WERI-Rb-1 (cell line): ENCODE measurements at regions not wholly inside any gene's neighbourhood (a gene's known extent, or its start where the extent isn't known, plus 50 kb on each side); places are given as distances from the start of the nearest gene placed in this dataset.
"Not testable (repeated sequence)": the region's sequence is repeated elsewhere in the genome, so short reads cannot be mapped to it uniquely, and the experiment has no call there.

Source experiments
- DNase-seq: peaks from one replicate; pipeline ENCODE4 v3.0.0-alpha.2; 2020
- H3K27ac ChIP-seq: fragments of 250-450 bp; sonication (Bioruptor Pico); 2 replicates; pipeline ENCODE4 v1.5.1; 2020; ENCODE audit warnings: mild to moderate bottlenecking, moderate library complexity
- H3K27me3 ChIP-seq: fragments of 250-450 bp; sonication (Bioruptor Pico); 2 replicates; pipeline ENCODE4 v1.5.1; 2021; ENCODE audit warnings: mild to moderate bottlenecking, low read depth, moderate library complexity; ENCODE audit not compliant: insufficient read depth, severe bottlenecking
- H3K36me3 ChIP-seq: fragments of 250-450 bp; sonication (Bioruptor Pico); 2 replicates; pipeline ENCODE4 v1.5.1; 2020; ENCODE audit warnings: mild to moderate bottlenecking, moderate library complexity
- H3K4me3 ChIP-seq: 2 replicates; pipeline ENCODE4 v1.5.1; 2011; ENCODE audit warnings: low read depth, mild to moderate bottlenecking, control low read depth, low read length
- H3K9me3 ChIP-seq: fragments of 250-450 bp; sonication (Bioruptor Pico); 2 replicates; pipeline ENCODE4 v1.5.1; 2021; ENCODE audit warnings: mild to moderate bottlenecking, moderate library complexity; ENCODE audit not compliant: severe bottlenecking
- TF ChIP-seq, protein P1 (sequence below): IDR thresholded peaks from 2 replicates; pipeline ENCODE4 v1.5.1; 2011; ENCODE audit warnings: low read depth, mild to moderate bottlenecking, control low read depth, inconsistent platforms, low read length

DNA sequence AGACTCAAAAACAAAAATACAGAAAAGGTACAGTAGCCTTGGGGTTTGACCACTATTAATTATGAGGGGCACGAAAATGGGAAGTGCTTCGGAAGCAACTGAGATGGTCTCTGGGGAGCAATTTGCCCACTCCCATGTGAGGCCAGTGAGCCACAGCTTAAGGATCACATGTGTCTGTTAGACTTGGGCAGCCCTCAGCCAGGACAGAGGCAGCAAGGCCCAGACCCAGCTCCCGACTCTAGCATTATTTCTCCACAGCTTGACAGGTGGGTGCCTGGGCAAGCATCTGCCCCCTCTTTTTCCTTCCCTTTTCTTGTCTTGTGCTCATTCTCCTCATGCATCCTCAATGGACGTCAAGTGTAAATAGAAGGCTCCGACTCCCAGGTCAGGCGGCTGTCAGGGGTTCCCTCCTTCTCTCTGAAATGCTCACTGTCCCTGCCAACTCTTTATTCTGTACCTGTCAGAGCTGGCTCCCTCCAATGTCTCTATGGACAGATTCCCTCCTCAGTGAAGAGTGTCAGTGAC lies 137.0 kb upstream of the RCN1 start:
- TF ChIP-seq, protein P1, sequence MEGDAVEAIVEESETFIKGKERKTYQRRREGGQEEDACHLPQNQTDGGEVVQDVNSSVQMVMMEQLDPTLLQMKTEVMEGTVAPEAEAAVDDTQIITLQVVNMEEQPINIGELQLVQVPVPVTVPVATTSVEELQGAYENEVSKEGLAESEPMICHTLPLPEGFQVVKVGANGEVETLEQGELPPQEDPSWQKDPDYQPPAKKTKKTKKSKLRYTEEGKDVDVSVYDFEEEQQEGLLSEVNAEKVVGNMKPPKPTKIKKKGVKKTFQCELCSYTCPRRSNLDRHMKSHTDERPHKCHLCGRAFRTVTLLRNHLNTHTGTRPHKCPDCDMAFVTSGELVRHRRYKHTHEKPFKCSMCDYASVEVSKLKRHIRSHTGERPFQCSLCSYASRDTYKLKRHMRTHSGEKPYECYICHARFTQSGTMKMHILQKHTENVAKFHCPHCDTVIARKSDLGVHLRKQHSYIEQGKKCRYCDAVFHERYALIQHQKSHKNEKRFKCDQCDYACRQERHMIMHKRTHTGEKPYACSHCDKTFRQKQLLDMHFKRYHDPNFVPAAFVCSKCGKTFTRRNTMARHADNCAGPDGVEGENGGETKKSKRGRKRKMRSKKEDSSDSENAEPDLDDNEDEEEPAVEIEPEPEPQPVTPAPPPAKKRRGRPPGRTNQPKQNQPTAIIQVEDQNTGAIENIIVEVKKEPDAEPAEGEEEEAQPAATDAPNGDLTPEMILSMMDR, result no peak
- Histone ChIP-seq H3K27ac (no peak overlapping the region), H3K4me3 (no peak overlapping the region), H3K9me3 (no peaks in the 10 kb centered on the region), H3K27me3 (peaks cover under 1% of the 10 kb centered on the region), H3K36me3 (no peaks in the 10 kb centered on the region)
- no peak for DNase-seq

DNA sequence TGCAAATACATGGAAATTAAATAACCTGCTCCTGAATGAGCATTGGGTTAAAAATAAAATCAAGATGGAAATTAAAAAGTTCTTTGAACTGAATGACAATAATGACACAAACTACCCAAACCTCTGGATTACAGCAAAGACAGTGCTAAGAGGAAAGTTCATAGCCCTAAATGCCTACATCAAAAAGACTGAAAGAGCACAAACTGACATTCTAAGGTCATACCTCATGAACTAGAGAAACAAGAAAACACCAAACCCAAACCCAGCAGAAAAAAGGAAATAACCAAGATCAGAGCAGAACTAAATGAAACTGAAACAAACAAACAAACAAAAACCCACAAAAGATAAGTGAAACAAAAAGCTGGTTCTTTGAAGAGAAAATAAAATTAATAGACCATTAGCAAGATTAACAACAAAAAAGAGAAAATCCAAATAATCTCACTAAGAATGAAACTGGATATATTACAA lies 138.6 kb upstream of the PAX6 start:
- DNase-seq, H3K27me3 ChIP-seq, H3K4me3 ChIP-seq, H3K9me3 ChIP-seq, H3K36me3 ChIP-seq, H3K27ac ChIP-seq: not testable (repeated sequence)

DNA sequence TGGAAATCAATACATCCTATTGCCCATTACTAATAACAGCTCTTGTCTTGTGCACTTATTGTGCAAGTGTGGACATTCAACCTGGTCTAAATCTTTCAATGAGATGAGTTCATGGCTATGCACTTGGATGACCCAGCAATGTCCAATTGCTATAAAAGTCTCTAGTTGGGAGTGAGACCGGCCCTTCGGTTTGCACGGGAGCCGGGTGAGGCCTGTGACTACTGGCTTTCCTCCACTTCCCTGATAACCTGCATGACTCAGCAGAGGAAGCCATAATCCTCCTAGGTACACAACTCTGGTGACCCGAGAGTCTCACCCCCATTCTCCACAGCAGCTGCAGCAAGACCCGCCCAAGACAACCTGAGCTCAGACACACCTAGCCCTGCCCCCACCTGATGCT lies 135.9 kb upstream of the PAX6 start:
- Histone ChIP-seq H3K36me3 (no peaks in the 10 kb centered on the region), H3K4me3 (no peak overlapping the region), H3K27me3 (peaks cover 4% of the 10 kb centered on the region), H3K27ac (no peak overlapping the region), H3K9me3 (no peaks in the 10 kb centered on the region)
- DNase-seq, result no peak
- TF ChIP-seq, protein P1, result no peak

DNA sequence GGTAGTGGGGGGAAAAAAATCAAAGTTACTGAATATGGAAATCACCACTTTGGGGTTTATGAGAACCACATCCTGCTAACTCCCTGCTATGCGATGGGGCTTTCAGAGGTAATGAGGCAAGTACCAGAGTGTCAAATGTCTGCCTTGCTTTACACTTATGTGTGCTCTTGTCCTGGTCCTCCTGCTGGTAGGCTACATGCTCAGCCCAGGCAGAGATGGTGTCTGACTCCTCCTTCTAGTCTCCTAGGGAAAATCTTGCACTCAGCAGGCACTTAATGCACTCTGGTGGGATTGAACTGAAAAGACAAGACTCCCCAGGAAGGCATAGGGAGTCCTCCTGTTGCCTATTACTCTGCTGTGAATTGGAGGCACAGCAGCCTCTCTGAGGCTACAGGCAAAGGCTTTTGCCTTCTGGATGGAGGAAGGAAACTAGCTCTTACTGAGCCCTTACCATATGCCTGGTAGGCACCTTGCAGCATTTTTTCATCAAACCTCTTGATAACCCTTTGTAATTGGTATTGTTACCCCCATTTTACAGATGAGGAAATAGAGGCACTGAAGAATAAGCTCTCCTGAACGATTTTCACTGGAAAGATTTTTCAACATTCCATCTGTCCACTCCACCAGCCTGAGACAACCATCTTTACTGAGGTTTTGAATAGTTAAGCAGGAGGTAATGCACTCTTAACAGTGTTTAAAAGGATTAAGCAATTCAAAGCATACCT lies 132.1 kb upstream of the PAX6 start:
- H3K9me3 ChIP-seq, result no peaks in the 10 kb centered on the region
- no peak for DNase-seq
- H3K36me3 ChIP-seq, result no peaks in the 10 kb centered on the region
- H3K27ac ChIP-seq, result no peak overlapping the region
- TF ChIP-seq, protein P1, result no peak
- H3K27me3 ChIP-seq, result peaks cover 13% of the 10 kb centered on the region
- H3K4me3 ChIP-seq, result no peak overlapping the region

DNA sequence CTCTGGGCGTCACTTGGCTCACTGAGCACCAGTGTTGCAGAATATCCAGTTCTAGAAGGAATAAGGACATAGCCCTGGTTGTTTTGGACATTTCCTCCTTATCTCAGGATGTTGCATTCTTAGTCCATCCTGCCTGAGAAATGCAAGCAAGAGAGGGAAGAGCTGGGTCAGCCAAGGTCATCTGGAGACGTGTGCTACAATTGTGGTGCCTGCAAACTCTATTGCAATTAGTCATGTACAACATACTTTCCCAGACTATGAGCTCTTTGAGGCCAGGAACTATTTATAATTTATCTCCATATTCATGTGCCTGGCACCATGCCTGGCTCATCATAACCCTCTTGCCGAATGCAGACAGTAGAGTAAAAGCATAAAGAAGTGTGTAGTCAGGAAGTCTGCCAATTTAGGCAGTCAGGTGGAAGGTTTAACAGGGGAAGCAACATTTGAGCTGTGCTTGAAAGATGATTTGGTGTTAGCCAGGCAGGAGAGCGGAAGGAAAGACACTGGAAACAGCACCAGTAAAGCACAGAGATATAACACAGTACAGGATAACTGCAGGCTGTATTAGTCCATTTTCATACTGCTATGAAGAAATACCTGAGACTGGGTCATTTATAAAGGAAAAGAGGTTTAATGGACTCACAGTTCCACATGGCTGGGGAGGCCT lies 129.4 kb upstream of the PAX6 start:
- H3K9me3 ChIP-seq, result no peaks in the 10 kb centered on the region
- H3K27ac ChIP-seq, result no peak overlapping the region
- H3K36me3 ChIP-seq, result no peaks in the 10 kb centered on the region
- no peak for DNase-seq
- no peak overlapping the region for H3K4me3 ChIP-seq
- TF ChIP-seq, protein P1, result no peak
- peaks cover 11% of the 10 kb centered on the region for H3K27me3 ChIP-seq

DNA sequence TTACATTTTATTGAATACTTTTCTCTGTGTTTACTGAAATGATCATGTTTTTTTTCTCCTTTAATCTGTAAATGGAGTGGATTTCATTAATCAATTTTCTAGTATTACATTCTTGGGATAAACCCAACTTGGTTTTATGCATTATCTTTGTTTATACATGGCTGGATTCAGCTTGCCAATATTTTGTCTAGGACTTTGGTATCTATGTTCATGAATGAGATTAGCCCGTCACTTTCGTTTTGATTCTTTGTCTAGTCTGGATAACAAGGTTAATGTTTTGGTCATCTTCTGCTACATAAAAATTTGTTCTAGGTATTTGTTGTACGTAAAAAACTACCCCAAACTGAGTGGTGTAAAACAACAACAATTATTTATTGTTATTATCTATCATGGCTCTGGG lies 127.9 kb upstream of the PAX6 start:
- no peaks in the 10 kb centered on the region for H3K36me3 ChIP-seq
- H3K27me3 ChIP-seq, result peaks cover 14% of the 10 kb centered on the region
- no peak overlapping the region for H3K4me3 ChIP-seq
- no peaks in the 10 kb centered on the region for H3K9me3 ChIP-seq
- no peak overlapping the region for H3K27ac ChIP-seq
- TF ChIP-seq, protein P1, result no peak
- no peak for DNase-seq
